OCI-LY7 (cell line): ENCODE measurements at regions not wholly inside any gene's neighbourhood (a gene's known extent, or its start where the extent isn't known, plus 50 kb on each side); places are given as distances from the start of the nearest gene placed in this dataset.

Experiments used
- EZH2phosphoT487 ChIP-seq: fragments of 200-600 bp; sonication (generic); IDR thresholded peaks from 2 replicates; pipeline ENCODE4 v1.6.1; 2018; ENCODE audit warnings: low read depth, borderline replicate concordance, mild to moderate bottlenecking, mixed run types, antibody characterized with exemption, low read length, moderate library complexity, mixed read lengths
- TF ChIP-seq, protein P1 (sequence below): fragments of 200-600 bp; sonication (generic); conservative IDR thresholded peaks from 2 replicates; pipeline ENCODE4 v1.5.1; 2014; ENCODE audit warnings: mild to moderate bottlenecking, antibody characterized with exemption, low read length, moderate library complexity, mixed read lengths

DNA sequence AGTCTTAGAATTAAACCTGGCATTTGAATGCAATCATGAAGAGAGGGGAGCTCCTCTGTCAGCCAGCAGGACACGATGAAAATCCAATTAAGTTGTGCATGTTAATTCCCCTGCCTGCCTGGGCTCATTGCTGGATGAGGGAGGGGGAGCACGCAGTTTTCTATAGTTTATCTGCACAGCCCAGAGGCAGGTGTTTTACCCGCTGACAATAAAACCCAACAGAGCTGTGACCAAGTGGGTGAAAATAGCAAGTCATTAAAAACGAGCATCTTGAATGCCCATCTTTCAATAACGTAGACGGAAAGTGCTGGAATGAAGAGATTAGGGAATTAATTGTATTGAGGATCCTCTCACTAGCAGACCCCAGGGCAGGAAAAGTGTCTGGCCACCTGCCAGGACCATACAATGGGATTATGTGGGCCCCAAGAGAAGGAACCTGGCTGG lies 100.1 kb upstream of the FAM20C start:
- TF ChIP-seq, protein P1, sequence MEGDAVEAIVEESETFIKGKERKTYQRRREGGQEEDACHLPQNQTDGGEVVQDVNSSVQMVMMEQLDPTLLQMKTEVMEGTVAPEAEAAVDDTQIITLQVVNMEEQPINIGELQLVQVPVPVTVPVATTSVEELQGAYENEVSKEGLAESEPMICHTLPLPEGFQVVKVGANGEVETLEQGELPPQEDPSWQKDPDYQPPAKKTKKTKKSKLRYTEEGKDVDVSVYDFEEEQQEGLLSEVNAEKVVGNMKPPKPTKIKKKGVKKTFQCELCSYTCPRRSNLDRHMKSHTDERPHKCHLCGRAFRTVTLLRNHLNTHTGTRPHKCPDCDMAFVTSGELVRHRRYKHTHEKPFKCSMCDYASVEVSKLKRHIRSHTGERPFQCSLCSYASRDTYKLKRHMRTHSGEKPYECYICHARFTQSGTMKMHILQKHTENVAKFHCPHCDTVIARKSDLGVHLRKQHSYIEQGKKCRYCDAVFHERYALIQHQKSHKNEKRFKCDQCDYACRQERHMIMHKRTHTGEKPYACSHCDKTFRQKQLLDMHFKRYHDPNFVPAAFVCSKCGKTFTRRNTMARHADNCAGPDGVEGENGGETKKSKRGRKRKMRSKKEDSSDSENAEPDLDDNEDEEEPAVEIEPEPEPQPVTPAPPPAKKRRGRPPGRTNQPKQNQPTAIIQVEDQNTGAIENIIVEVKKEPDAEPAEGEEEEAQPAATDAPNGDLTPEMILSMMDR: no peak
- no peak for TF ChIP-seq EZH2phosphoT487
